Vagina (tissue), 2 donors: ENCODE measurements at regions not wholly inside any gene's neighbourhood (a gene's known extent, or its start where the extent isn't known, plus 50 kb on each side); places are given as distances from the start of the nearest gene placed in this dataset.

Experiments
- CTCF ChIP-seq, 3 experiments: fragments of 450-650 bp in 2 of 3; fragments of 200-600 bp in 1 of 3; sonication (generic) in 1 of 3; IDR thresholded peaks; one replicate each; pipeline ENCODE4 v1.5.1; 2017 to 2019; ENCODE audit warnings: antibody characterized with exemption in 3 of 3, mild to moderate bottlenecking in 2 of 3, moderate library complexity in 2 of 3
- POLR2A ChIP-seq, 2 donors: fragments of 450-650 bp; IDR thresholded peaks; one replicate each; pipeline ENCODE4 v1.6.1; 2017; ENCODE audit warnings: antibody characterized with exemption in 2 of 2, mild to moderate bottlenecking in 2 of 2, moderate library complexity in 2 of 2

GRCh38 chr14:103220982-103221641 is 97.9 kb downstream of the TNFAIP2 start:
- TF ChIP-seq CTCF (IDR thresholded peaks at IDR 0.05) (no peak), POLR2A (IDR thresholded peaks at IDR 0.05) (no peak)
